ENCODE measurements at regions not wholly inside any gene's neighbourhood (a gene's known extent, or its start where the extent isn't known, plus 50 kb on each side); places are given as distances from the start of the nearest gene placed in this dataset.

- H3K79me2 ChIP-seq (ENCODE audit: control insufficient read depth, insufficient read depth, low read length) = no peaks in the 10 kb centered on the region
- H3K27ac ChIP-seq (ENCODE audit: extremely low read depth, low read depth, low read length) = no peak overlapping the region
- intact Hi-C loops (cut with micrococcal nuclease) (loop anchor here (5.0 kb wide), 1 partner anchor 68 kb away; no protein-coding TSS in a partner anchor), in situ Hi-C loops (cut with MboI) (loop anchor here (10.0 kb wide), 1 partner anchor 315 kb away; no protein-coding TSS in a partner anchor)
- no TSS peak for BruUV-seq (replicated peaks)
- peaks cover 3 to 12% of the 10 kb centered on the region in 2 experiments; a peak in 3 of 5 replicates for H3K4me1 ChIP-seq (replicated peaks in 1 of 2; ENCODE audit: control insufficient read depth in 2 of 2, insufficient read depth in 2 of 2, low read length in 2 of 2)
- no peak overlapping the region for H3K4me2 ChIP-seq (ENCODE audit: insufficient read depth, low read length)
- no peaks in the 10 kb centered on the region for H3K9me1 ChIP-seq (ENCODE audit: control insufficient read depth, insufficient read depth, low read length)
- FAIRE-seq (peak; percentile 32), ATAC-seq (no peak), DNase-seq (ENCODE audit: extremely low read depth in 1 of 4, low spot score in 3 of 4) (no peak)
- CTCF ChIA-PET (ENCODE audit: low intra/inter-chr PET ratio) = interaction anchor here (1.4 kb wide), 1 partner anchor 13 kb away, joined by 3 read pairs; no protein-coding TSS in a partner anchor
- POLR2A ChIA-PET = no interaction called here
- H3K4me3 ChIP-seq = no peak overlapping the region
- H3K9me3 ChIP-seq (replicated peaks; ENCODE audit: control insufficient read depth, insufficient read depth, low read depth, low read length) = no peaks in the 10 kb centered on the region; the same call in 1 of the 2 replicates
- H3K36me3 ChIP-seq (ENCODE audit: control insufficient read depth, insufficient read depth, low read length) = no peaks in the 10 kb centered on the region
- no peaks in the 10 kb centered on the region for H4K20me1 ChIP-seq (replicated peaks; ENCODE audit: control insufficient read depth, insufficient read depth, low read length)
- peak overlapping the region; percentile 25 for H2AFZ ChIP-seq (ENCODE audit: low read depth, low read length)
- H3K9ac ChIP-seq (ENCODE audit: insufficient read depth in 1 of 2, low read depth in 2 of 2, low read length in 2 of 2) = no peak overlapping the region
- peaks cover 9% of the 10 kb centered on the region in 2 experiments; a peak in 4 of 5 replicates for H3K27me3 ChIP-seq (ENCODE audit: control insufficient read depth in 2 of 2, insufficient read depth in 2 of 2, low read length in 2 of 2)
- 12% methylated on average over 8 of the region's 8 CpGs for WGBS (ENCODE audit: insufficient coverage, low coverage, missing lambda C conversion rate)
- TF ChIP-seq SMAD2 (IDR thresholded peaks at IDR 0.05; ENCODE audit: low read depth, low read length) (no peak), ARID1B (IDR thresholded peaks at IDR 0.05) (peak; percentile 34; the same call in 1 of the 2 replicates), JUND (IDR thresholded peaks at IDR 0.05; ENCODE audit: borderline replicate concordance, low read depth, low read length) (no peak), JUND (tag; IDR thresholded peaks at IDR 0.05; ENCODE audit: borderline replicate concordance, low read depth, low read length) (no peak), ZNF212 (CRISPR knock-in tag; IDR thresholded peaks at IDR 0.05) (no peak), BACH1 (tag; IDR thresholded peaks at IDR 0.05) (peak; percentile 47; the same call in 1 of the 2 replicates), ETV1 (tag; conservative IDR thresholded peaks at IDR 0.05; ENCODE audit: low read depth) (peak; percentile 66), PKNOX1 (IDR thresholded peaks at IDR 0.05) (peak; percentile 28; the same call in 1 of the 2 replicates), MEIS2 (IDR thresholded peaks at IDR 0.05; ENCODE audit: partially characterized antibody) (peak; percentile 81), ZNF174 (CRISPR knock-in tag; IDR thresholded peaks at IDR 0.05) (no peak), SMAD4 (CRISPR knock-in tag; conservative IDR thresholded peaks at IDR 0.05) (peak; percentile 5; the same call in 1 of the 2 replicates), ZNF707 (CRISPR knock-in tag; conservative IDR thresholded peaks at IDR 0.05) (no peak), ZNF766 (CRISPR knock-in tag; conservative IDR thresholded peaks at IDR 0.05) (0 out of 2 replicates have a peak, but pooled peaks have one; percentile 27), RBM25 (IDR thresholded peaks at IDR 0.05; ENCODE audit: low read depth, low read length, severe bottlenecking) (no peak), DNMT1 (IDR thresholded peaks at IDR 0.05) (no peak), ZBTB49 (CRISPR knock-in tag; IDR thresholded peaks at IDR 0.05; ENCODE audit: borderline replicate concordance) (no peak), SOX6 (IDR thresholded peaks at IDR 0.05) (peak; percentile 76)
These were observed 54.7 kb upstream of the CHST3 start for GRCh38 chr10:71909399-71910083.

Measured in K562 (cell line).